Fibroblast of pulmonary artery (primary cell): ENCODE measurements at regions not wholly inside any gene's neighbourhood (a gene's known extent, or its start where the extent isn't known, plus 50 kb on each side); places are given as distances from the start of the nearest gene placed in this dataset.
A peak's percentile ranks its signal among the peaks of the same experiment; 100 is the strongest.

Experiments used
- DNase-seq: peaks from one replicate; pipeline ENCODE4 v3.0.0-alpha.2; 2010; ENCODE audit warnings: low read depth
- H3K4me3 ChIP-seq: replicated peaks from 2 replicates; pipeline ENCODE4 v1.5.1; 2011; ENCODE audit warnings: low read depth, mild to moderate bottlenecking, control low read depth, low read length, moderate library complexity
- CTCF ChIP-seq: IDR thresholded peaks from 2 replicates; pipeline ENCODE4 v1.5.1; 2011; ENCODE audit warnings: mild to moderate bottlenecking, control low read depth, low read length, inconsistent platforms; ENCODE audit errors: missing control alignments

GRCh38 chr13:56670563-56670962 is 470.2 kb upstream of the PRR20A start:
- no peak overlapping the region for H3K4me3 ChIP-seq
- no peak for TF ChIP-seq CTCF

GRCh38 chr13:56681404-56681803 is 459.3 kb upstream of the PRR20A start:
- no peak for DNase-seq
- H3K4me3 ChIP-seq: no peak overlapping the region
- no peak for TF ChIP-seq CTCF

More at GRCh38 chr13:56670563-56670962, 470.2 kb upstream of the PRR20A start:
- no peak for DNase-seq

GRCh38 chr13:56687131-56687530 is 453.6 kb upstream of the PRR20A start:
- no peak for DNase-seq
- no peak overlapping the region for H3K4me3 ChIP-seq
- no peak for TF ChIP-seq CTCF

GRCh38 chr13:56697011-56697410 is 443.7 kb upstream of the PRR20A start:
- no peak for TF ChIP-seq CTCF
- H3K4me3 ChIP-seq: no peak overlapping the region
- no peak for DNase-seq

- no peak overlapping the region for H3K4me3 ChIP-seq
- DNase-seq: peak; percentile 18
Measured at GRCh38 chr13:56700324-56700723, 440.4 kb upstream of the PRR20A start.

GRCh38 chr13:56706485-56706884 is 434.2 kb upstream of the PRR20A start:
- no peak for TF ChIP-seq CTCF
- no peak for DNase-seq
- H3K4me3 ChIP-seq: no peak overlapping the region

More at GRCh38 chr13:56700324-56700723, 440.4 kb upstream of the PRR20A start:
- TF ChIP-seq CTCF: no peak

GRCh38 chr13:56713656-56714055 is 427.1 kb upstream of the PRR20A start:
- no peak for DNase-seq
- no peak for TF ChIP-seq CTCF
- H3K4me3 ChIP-seq: no peak overlapping the region
